Common myeloid progenitor, CD34-positive (primary cell): ENCODE measurements at regions not wholly inside any gene's neighbourhood (a gene's known extent, or its start where the extent isn't known, plus 50 kb on each side); places are given as distances from the start of the nearest gene placed in this dataset.

Experiments used
- CTCF ChIA-PET: fragments of 350-600 bp; sonication (Branson Sonifier 250); formaldehyde crosslinking; loops from one replicate; lab custom pipeline; 2021; ENCODE audit warnings: antibody characterized with exemption; lab: Charles Lee
- POLR2A ChIA-PET: fragments of 350-600 bp; sonication (Branson Sonifier 250); formaldehyde crosslinking; loops from one replicate; lab custom pipeline; 2021; ENCODE audit warnings: antibody characterized with exemption; lab: Charles Lee
- DNase-seq, 3 donors: peaks; one replicate each; pipeline versions ENCODE4 v3.0.0 to v3.0.0-alpha.2; 2013
- H3K27ac ChIP-seq, 2 experiments: 1 replicate in 1 of 2; 2 replicates in 1 of 2; pipeline ENCODE4 v1.7.0; 2013; ENCODE audit warnings: inconsistent platforms in 2 of 2, low read length in 2 of 2, mild to moderate bottlenecking in 2 of 2, low read depth in 1 of 2, moderate library complexity in 1 of 2; ENCODE audit not compliant: severe bottlenecking in 2 of 2, insufficient read depth in 1 of 2, poor library complexity in 1 of 2
- H3K27me3 ChIP-seq, 5 experiments: replicated peaks in 2 of 5; 1 replicate in 3 of 5; 2 replicates in 2 of 5; pipeline versions ENCODE4 v1.6.1 to v1.7.0; 2013; ENCODE audit warnings: low read length in 4 of 5, mild to moderate bottlenecking in 2 of 5, moderate library complexity in 2 of 5, inconsistent platforms in 1 of 5; ENCODE audit not compliant: insufficient read depth in 5 of 5, control insufficient read depth in 4 of 5
- H3K36me3 ChIP-seq, 4 experiments: 1 replicate in 2 of 4; 2 replicates in 2 of 4; pipeline versions ENCODE4 v1.6.1 to v1.7.0; 2013; ENCODE audit warnings: low read length in 3 of 4, control low read depth in 1 of 4, mild to moderate bottlenecking in 1 of 4; ENCODE audit not compliant: control insufficient read depth in 4 of 4, insufficient read depth in 4 of 4
- H3K4me1 ChIP-seq, 4 experiments: 1 replicate in 3 of 4; 2 replicates in 1 of 4; pipeline versions ENCODE4 v1.6.1 to v1.7.1; 2013; ENCODE audit warnings: low read length in 3 of 4, mild to moderate bottlenecking in 3 of 4, control low read depth in 1 of 4, inconsistent platforms in 1 of 4, moderate library complexity in 1 of 4; ENCODE audit not compliant: control insufficient read depth in 4 of 4, insufficient read depth in 4 of 4; ENCODE audit errors: control extremely low read depth in 1 of 4
- H3K4me3 ChIP-seq, 7 experiments: 1 replicate in 4 of 7; 2 replicates in 3 of 7; pipeline versions ENCODE4 v1.5.1 to v1.7.0; 2013; ENCODE audit warnings: mild to moderate bottlenecking in 7 of 7, low read length in 6 of 7, moderate library complexity in 6 of 7, inconsistent platforms in 2 of 7, low read depth in 2 of 7, control low read depth in 1 of 7; ENCODE audit not compliant: insufficient read depth in 4 of 7, control insufficient read depth in 1 of 7; ENCODE audit errors: extremely low read depth in 1 of 7
- H3K9me3 ChIP-seq, 5 experiments: 1 replicate in 4 of 5; 2 replicates in 1 of 5; pipeline versions ENCODE4 v1.6.1 to v1.7.1; 2013; ENCODE audit warnings: low read length in 4 of 5, mild to moderate bottlenecking in 2 of 5, inconsistent platforms in 1 of 5, low read depth in 1 of 5, moderate library complexity in 1 of 5; ENCODE audit not compliant: control insufficient read depth in 4 of 5, insufficient read depth in 2 of 5; ENCODE audit errors: control extremely low read depth in 1 of 5
- WGBS: methylation state at CpG from one replicate; pipeline ENCODE4 v1.1.5; 2013; ENCODE audit not compliant: insufficient coverage; 5-methylcytosine and 5-hydroxymethylcytosine counted together

DNA sequence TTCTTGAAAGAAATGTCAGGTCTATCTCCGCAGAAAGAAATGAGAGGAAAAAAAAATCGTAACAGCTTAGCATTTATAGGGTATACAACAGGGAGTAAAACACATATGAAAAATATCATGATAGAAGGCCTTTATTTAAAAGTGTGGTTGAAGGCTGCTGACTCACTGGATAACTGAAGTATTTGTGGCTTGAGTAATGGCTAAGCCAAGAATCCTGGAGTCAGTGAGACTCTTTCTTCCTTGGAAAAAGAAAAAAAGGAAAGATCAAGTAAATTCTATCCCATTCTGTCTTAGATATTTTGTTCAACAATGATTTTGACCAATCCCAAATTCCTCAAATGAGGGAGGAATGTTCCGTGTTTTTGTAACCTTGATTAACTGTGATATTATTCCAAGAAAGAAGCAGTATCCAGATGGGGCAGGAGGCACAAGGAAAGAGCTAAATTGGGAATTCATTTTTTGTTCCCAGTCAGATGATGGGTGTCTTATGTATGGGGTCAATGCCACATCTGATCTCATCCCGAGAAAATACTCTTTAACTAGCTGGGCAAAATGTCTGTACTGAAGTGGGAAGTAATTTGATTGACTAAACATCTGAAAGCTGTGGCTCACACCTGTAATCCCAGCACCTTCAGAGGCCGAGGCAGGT lies 64.3 kb upstream of the MYO10 start:
- DNase-seq, result no peak
- Histone ChIP-seq H3K27me3 (peaks cover 0 to 3% (median 0%) of the 10 kb centered on the region in 5 experiments), H3K9me3 (no peaks in the 10 kb centered on the region), H3K4me3 (no peak overlapping the region), H3K4me1 (no peaks in the 10 kb centered on the region), H3K36me3 (no peaks in the 10 kb centered on the region), H3K27ac (no peak overlapping the region)
- ChIA-PET CTCF (interaction anchor here (0.6 to 1.5 kb wide), 2 partner anchors 15 to 164 kb away, joined by 3 read pairs; no protein-coding TSS in a partner anchor), POLR2A (no interaction called here)
- WGBS, result 90% methylated on average over 2 of the region's 5 CpGs

GRCh38 chr5:17001428-17001827 lies 65.3 kb upstream of the MYO10 start:
- no peak overlapping the region for H3K4me3 ChIP-seq
- peaks cover 0 to 4% (median 0%) of the 10 kb centered on the region in 5 experiments for H3K27me3 ChIP-seq
- no peaks in the 10 kb centered on the region for H3K36me3 ChIP-seq
- WGBS, result 92% methylated on average over 1 of the region's 3 CpGs
- H3K4me1 ChIP-seq, result no peaks in the 10 kb centered on the region
- no peaks in the 10 kb centered on the region for H3K9me3 ChIP-seq
- ChIA-PET CTCF (interaction anchor here (1.5 kb wide), 1 partner anchor 16 kb away, joined by 3 read pairs; no protein-coding TSS in a partner anchor), POLR2A (no interaction called here)
- H3K27ac ChIP-seq, result no peak overlapping the region
- no peak for DNase-seq

DNA sequence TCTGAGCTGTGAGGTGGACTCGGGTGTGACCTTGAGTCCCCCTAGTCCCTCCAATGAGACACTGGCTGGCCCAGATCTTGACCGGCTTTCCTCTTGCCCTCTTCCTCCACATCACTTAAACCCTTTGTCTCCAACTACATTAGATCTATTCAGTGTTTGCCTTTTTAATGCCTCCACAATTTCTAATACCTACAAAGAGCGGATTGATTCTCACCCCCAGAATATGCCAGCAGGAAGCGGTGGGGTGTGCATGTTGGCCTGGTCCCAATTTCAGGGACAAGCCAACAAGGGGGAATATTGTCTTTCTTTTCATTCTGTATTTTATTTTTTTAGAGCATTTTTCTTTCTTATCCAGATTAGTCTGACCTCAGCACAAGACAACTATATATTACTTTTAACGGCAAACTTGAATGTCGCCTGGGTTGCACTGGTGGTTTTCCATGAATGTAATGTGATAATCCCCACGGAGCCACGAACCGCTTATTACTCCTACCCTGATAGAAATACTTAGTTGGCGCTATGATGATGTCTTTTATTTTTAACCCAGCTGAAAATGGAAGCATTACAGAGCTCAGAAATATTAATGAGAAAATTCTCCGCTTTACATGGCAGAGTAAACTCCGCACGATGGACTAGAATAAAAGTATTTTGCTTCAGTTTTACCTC lies 68.5 kb upstream of the MYO10 start:
- POLR2A ChIA-PET, result no interaction called here
- Histone ChIP-seq H3K4me1 (no peaks in the 10 kb centered on the region), H3K9me3 (no peaks in the 10 kb centered on the region), H3K4me3 (no peak overlapping the region), H3K27ac (no peak overlapping the region), H3K27me3 (peaks cover 0 to 4% (median 0%) of the 10 kb centered on the region in 5 experiments), H3K36me3 (no peaks in the 10 kb centered on the region)
- CTCF ChIA-PET, result no interaction called here
- no peak for DNase-seq
- 99% methylated on average over 7 of the region's 13 CpGs for WGBS

DNA sequence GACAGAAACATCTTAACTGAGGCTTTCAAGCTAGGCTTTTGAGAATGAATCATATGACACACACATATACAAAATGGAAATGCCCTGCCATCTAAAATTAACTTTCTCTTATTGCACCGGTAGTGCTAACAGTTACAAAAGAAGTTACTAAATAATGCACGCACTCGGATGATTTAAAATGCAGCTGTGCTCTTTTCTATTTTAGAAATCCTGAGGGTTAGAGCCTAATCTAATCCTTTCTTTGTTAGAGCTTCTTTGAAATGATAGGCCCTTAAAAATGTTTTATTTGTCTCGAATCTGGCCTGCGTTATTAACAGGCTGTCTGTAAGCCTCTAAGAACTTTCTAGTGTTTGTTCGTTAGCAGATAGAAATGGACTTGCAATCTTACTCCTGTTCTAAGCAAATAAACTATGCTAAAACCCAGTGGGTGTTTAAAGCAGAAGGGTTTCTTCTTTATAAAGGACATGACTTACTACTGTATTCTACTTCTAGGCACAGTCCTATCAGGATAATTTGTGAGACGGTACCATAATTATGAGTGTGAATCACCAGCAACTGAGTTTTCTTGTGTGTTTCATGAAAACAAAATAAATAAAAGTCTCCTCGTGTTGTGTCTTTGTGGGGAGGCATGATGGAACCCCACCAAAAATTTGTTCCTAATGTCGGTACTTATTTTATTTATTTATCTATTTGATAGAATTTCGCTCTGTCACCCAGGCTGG lies 69.2 kb upstream of the MYO10 start:
- H3K4me3 ChIP-seq, result no peak overlapping the region
- no peak for DNase-seq
- H3K9me3 ChIP-seq, result no peaks in the 10 kb centered on the region
- peaks cover 0 to 4% (median 0%) of the 10 kb centered on the region in 5 experiments for H3K27me3 ChIP-seq
- WGBS, result 100% methylated on average over 5 of the region's 10 CpGs
- H3K27ac ChIP-seq, result no peak overlapping the region
- H3K36me3 ChIP-seq, result no peaks in the 10 kb centered on the region
- no peaks in the 10 kb centered on the region for H3K4me1 ChIP-seq
- CTCF ChIA-PET, result interaction anchor here (1.3 kb wide), 1 partner anchor 11 kb away, joined by 3 read pairs; no protein-coding TSS in a partner anchor
- POLR2A ChIA-PET, result no interaction called here

GRCh38 chr5:17012289-17012688 lies 76.2 kb upstream of the MYO10 start:
- 90% methylated on average over 1 of the region's 3 CpGs for WGBS
- H3K27ac ChIP-seq, result no peak overlapping the region
- no peaks in the 10 kb centered on the region for H3K36me3 ChIP-seq
- H3K4me3 ChIP-seq, result no peak overlapping the region
- CTCF ChIA-PET, result no interaction called here
- no peaks in the 10 kb centered on the region for H3K9me3 ChIP-seq
- POLR2A ChIA-PET, result no interaction called here
- no peak for DNase-seq
- no peaks in the 10 kb centered on the region for H3K27me3 ChIP-seq
- H3K4me1 ChIP-seq, result no peaks in the 10 kb centered on the region

DNA sequence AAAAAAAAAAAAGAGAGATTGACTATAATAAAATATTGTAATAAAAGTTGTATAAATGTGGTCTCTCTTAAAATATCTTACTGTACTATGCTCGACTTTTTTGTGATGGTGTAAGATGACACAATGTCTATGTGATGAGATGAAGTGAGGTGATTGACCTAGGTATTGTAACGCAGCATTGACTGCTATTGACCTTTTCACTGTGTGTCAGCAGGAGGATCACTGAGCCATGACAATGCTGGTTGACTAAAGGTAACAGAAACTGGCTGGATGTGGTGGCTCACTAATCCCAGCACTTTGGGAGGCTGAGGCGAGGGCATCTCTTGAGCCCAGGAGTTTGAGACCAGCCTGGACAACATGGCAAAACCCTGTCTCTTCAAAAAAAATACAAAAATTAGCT lies 78.6 kb upstream of the MYO10 start:
- no peaks in the 10 kb centered on the region for H3K36me3 ChIP-seq
- H3K27me3 ChIP-seq, result no peaks in the 10 kb centered on the region
- H3K27ac ChIP-seq, result no peak overlapping the region
- no peak for DNase-seq
- no peaks in the 10 kb centered on the region for H3K9me3 ChIP-seq
- POLR2A ChIA-PET, result no interaction called here
- H3K4me1 ChIP-seq, result no peaks in the 10 kb centered on the region
- 100% methylated on average over 2 of the region's 3 CpGs for WGBS
- CTCF ChIA-PET, result interaction anchor here (0.6 kb wide), 1 partner anchor 40 kb away, joined by 4 read pairs; no protein-coding TSS in a partner anchor
- no peak overlapping the region for H3K4me3 ChIP-seq

DNA sequence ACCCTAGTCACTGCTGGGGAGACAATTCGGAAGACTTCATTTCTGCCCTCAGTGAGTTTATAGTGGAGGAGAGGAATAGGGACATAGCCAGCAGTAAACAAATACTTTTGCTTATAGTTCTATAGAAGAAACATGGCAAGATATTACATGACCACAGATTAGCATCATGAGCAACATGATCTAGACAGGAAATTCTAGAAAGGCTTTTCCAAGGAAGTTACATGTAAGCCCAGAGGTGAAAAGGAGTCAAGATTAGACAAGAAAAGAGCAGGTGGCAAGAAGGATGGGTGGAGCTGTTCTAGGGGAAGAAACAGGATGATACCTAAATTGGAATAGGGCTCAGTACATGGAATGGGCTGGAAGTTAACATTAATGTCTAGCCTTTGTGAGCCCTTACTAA lies 82.8 kb upstream of the MYO10 start:
- ChIA-PET CTCF (no interaction called here), POLR2A (no interaction called here)
- no peak for DNase-seq
- no peaks in the 10 kb centered on the region for H3K4me1 ChIP-seq
- no peaks in the 10 kb centered on the region for H3K27me3 ChIP-seq
- no peak overlapping the region for H3K27ac ChIP-seq
- no peak overlapping the region for H3K4me3 ChIP-seq
- no peaks in the 10 kb centered on the region for H3K36me3 ChIP-seq
- H3K9me3 ChIP-seq, result no peaks in the 10 kb centered on the region
- no CpG with 5 or more reads among the region's 1 CpG for WGBS
